HEK293 (cell line): ENCODE measurements at regions not wholly inside any gene's neighbourhood (a gene's known extent, or its start where the extent isn't known, plus 50 kb on each side); places are given as distances from the start of the nearest gene placed in this dataset.

Source experiments
- CTCF ChIA-PET: fragments of 350-600 bp; formaldehyde crosslinking; extraction: SDS; loops from one replicate; lab custom pipeline; 2021; ENCODE audit warnings: antibody characterized with exemption; lab: Yijun Ruan, JAX
- POLR2A ChIA-PET: fragments of 300-600 bp; formaldehyde crosslinking; extraction: SDS; loops from one replicate; lab custom pipeline; 2020; ENCODE audit warnings: antibody characterized with exemption, inconsistent platforms; lab: Yijun Ruan, JAX
- H3K27ac ChIP-seq: fragments of 200-500 bp; sonication (Bioruptor generic); 2 replicates; pipeline ENCODE4 v1.5.1; 2014; ENCODE audit warnings: low read depth, low read length, control low read depth, inconsistent platforms; ENCODE audit errors: extremely low read depth
- H3K36me3 ChIP-seq, 2 experiments: fragments of 200-500 bp in 1 of 2; sonication (Bioruptor generic) in 1 of 2; 1 replicate in 1 of 2; 2 replicates in 1 of 2; pipeline ENCODE4 v1.5.1; 2014 to 2017; ENCODE audit warnings: inconsistent platforms in 2 of 2, low read length in 2 of 2; ENCODE audit not compliant: control insufficient read depth in 2 of 2, insufficient read depth in 1 of 2
- H3K4me1 ChIP-seq: fragments of 200-500 bp; sonication (Bioruptor generic); 2 replicates; pipeline ENCODE4 v1.5.1; 2014; ENCODE audit warnings: mild to moderate bottlenecking, low read length, inconsistent platforms; ENCODE audit not compliant: control insufficient read depth, insufficient read depth
- H3K4me3 ChIP-seq: 2 replicates; pipeline ENCODE4 v1.5.1; 2011; ENCODE audit warnings: low read depth, mild to moderate bottlenecking, control low read depth, low read length, moderate library complexity
- H3K9me3 ChIP-seq: fragments of 200-500 bp; sonication (Bioruptor generic); 2 replicates; pipeline ENCODE4 v1.5.1; 2014; ENCODE audit warnings: low read depth, low read length, inconsistent platforms; ENCODE audit not compliant: control insufficient read depth, insufficient read depth
- BCL11B ChIP-seq: fragments of 450-650 bp; formaldehyde crosslinking; IDR thresholded peaks from 2 replicates; pipeline ENCODE4 v1.5.1; 2016; ENCODE audit warnings: low read depth, missing biosample characterization, missing genetic modification characterization
- GFI1B ChIP-seq: fragments of 450-650 bp; formaldehyde crosslinking; IDR thresholded peaks from 2 replicates; pipeline ENCODE4 v1.5.1; 2016; ENCODE audit warnings: missing biosample characterization, missing genetic modification characterization
- MEIS1 ChIP-seq: sonication (generic); formaldehyde crosslinking; IDR thresholded peaks from 2 replicates; pipeline ENCODE4 v1.8.1; 2022; ENCODE audit warnings: missing genetic modification reagents, mild to moderate bottlenecking, borderline replicate concordance
- OSR2 ChIP-seq: fragments of 450-650 bp; formaldehyde crosslinking; IDR thresholded peaks from 2 replicates; pipeline ENCODE4 v1.5.1; 2016; ENCODE audit warnings: missing biosample characterization, missing genetic modification characterization
- TCF7L2 ChIP-seq: IDR thresholded peaks from 2 replicates; pipeline ENCODE4 v1.6.1; 2011; ENCODE audit warnings: low read depth, mild to moderate bottlenecking, inconsistent platforms, low read length, moderate library complexity, borderline replicate concordance
- ZBTB20 ChIP-seq: fragments of 450-650 bp; formaldehyde crosslinking; IDR thresholded peaks from 2 replicates; pipeline ENCODE4 v1.5.1; 2016; ENCODE audit warnings: missing biosample characterization, missing genetic modification characterization
- ZBTB21 ChIP-seq: fragments of 450-650 bp; formaldehyde crosslinking; IDR thresholded peaks from 2 replicates; pipeline ENCODE4 v1.5.1; 2017; ENCODE audit warnings: missing biosample characterization, missing genetic modification characterization
- ZIC2 ChIP-seq: fragments of 450-650 bp; formaldehyde crosslinking; IDR thresholded peaks from 2 replicates; pipeline ENCODE4 v1.5.1; 2016; ENCODE audit warnings: missing biosample characterization, missing genetic modification characterization
- ZNF292 ChIP-seq: fragments of 450-650 bp; formaldehyde crosslinking; IDR thresholded peaks from 2 replicates; pipeline ENCODE4 v1.5.1; 2016; ENCODE audit warnings: low read depth, missing biosample characterization, missing genetic modification characterization, borderline replicate concordance
- ZNF548 ChIP-seq: fragments of 450-650 bp; formaldehyde crosslinking; IDR thresholded peaks from 2 replicates; pipeline ENCODE4 v1.5.1; 2016; ENCODE audit warnings: missing biosample characterization, missing genetic modification characterization
- ZNF585B ChIP-seq: fragments of 450-650 bp; formaldehyde crosslinking; IDR thresholded peaks from 2 replicates; pipeline ENCODE4 v1.5.1; 2016; ENCODE audit warnings: missing biosample characterization, missing genetic modification characterization
- ZNF654 ChIP-seq: fragments of 450-650 bp; formaldehyde crosslinking; IDR thresholded peaks from 2 replicates; pipeline ENCODE4 v1.5.1; 2016; ENCODE audit warnings: low read depth, missing biosample characterization, missing genetic modification characterization
- ZNF785 ChIP-seq: fragments of 450-650 bp; formaldehyde crosslinking; IDR thresholded peaks from 2 replicates; pipeline ENCODE4 v1.5.1; 2016; ENCODE audit warnings: missing biosample characterization, missing genetic modification characterization
- ZSCAN23 ChIP-seq: fragments of 450-650 bp; formaldehyde crosslinking; IDR thresholded peaks from 2 replicates; pipeline ENCODE4 v1.5.1; 2016; ENCODE audit warnings: missing biosample characterization, missing genetic modification characterization
- TF ChIP-seq, protein P1 (sequence below): fragments of 450-650 bp; formaldehyde crosslinking; IDR thresholded peaks from 2 replicates; pipeline ENCODE4 v1.5.1; 2016; ENCODE audit warnings: missing biosample characterization, missing genetic modification characterization
- TF ChIP-seq, protein P2 (sequence below): fragments of 450-650 bp; formaldehyde crosslinking; IDR thresholded peaks from 2 replicates; pipeline ENCODE4 v1.5.1; 2017; ENCODE audit warnings: missing biosample characterization, missing genetic modification characterization
- TF ChIP-seq, protein P3 (sequence below): fragments of 450-650 bp; formaldehyde crosslinking; IDR thresholded peaks from 2 replicates; pipeline ENCODE4 v1.5.1; 2016; ENCODE audit warnings: missing biosample characterization, missing genetic modification characterization, borderline replicate concordance
- TF ChIP-seq, protein P4 (sequence below): fragments of 450-650 bp; formaldehyde crosslinking; IDR thresholded peaks from 2 replicates; pipeline ENCODE4 v1.5.1; 2016; ENCODE audit warnings: missing biosample characterization, missing genetic modification characterization

DNA sequence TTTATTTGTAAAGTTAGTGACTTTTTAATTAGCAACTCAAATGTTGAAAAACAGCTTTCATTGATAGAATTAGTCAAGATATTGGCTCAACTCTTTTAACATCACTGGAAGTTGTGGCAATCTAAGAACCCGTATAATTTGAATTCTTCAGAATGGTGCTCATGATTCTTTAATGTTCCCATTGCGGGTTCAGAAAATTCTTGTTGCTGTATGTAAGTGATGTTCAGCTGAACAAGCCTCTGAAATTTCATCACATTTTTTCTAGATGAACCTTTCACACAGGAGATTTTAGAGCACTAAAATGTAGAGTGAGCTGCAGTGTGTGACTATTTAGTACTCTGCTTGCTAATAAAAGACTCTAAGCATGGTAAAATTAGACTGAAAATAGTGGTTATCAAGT, 1317.7 kb downstream of the FSTL5 start:
- ChIA-PET CTCF (no interaction called here), POLR2A (no interaction called here)
- Histone ChIP-seq H3K27ac (no peak overlapping the region), H3K9me3 (no peaks in the 10 kb centered on the region), H3K36me3 (no peaks in the 10 kb centered on the region), H3K4me3 (no peak overlapping the region), H3K4me1 (no peaks in the 10 kb centered on the region)
- TF ChIP-seq, protein P1, sequence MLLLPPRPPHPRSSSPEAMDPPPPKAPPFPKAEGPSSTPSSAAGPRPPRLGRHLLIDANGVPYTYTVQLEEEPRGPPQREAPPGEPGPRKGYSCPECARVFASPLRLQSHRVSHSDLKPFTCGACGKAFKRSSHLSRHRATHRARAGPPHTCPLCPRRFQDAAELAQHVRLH: no peak
- TF ChIP-seq TCF7L2: no peak
- no peak for TF ChIP-seq ZBTB21 (tag by site-specific recombination)
- no peak for TF ChIP-seq ZNF548 (tag by site-specific recombination)
- TF ChIP-seq, protein P2, sequence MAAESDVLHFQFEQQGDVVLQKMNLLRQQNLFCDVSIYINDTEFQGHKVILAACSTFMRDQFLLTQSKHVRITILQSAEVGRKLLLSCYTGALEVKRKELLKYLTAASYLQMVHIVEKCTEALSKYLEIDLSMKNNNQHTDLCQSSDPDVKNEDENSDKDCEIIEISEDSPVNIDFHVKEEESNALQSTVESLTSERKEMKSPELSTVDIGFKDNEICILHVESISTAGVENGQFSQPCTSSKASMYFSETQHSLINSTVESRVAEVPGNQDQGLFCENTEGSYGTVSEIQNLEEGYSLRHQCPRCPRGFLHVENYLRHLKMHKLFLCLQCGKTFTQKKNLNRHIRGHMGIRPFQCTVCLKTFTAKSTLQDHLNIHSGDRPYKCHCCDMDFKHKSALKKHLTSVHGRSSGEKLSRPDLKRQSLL (tag by site-specific recombination): no peak
- no peak for TF ChIP-seq ZSCAN23
- TF ChIP-seq ZIC2 (tag by site-specific recombination): no peak
- no peak for TF ChIP-seq MEIS1
- no peak for TF ChIP-seq ZNF654 (tag by site-specific recombination)
- no peak for TF ChIP-seq ZNF585B (tag by site-specific recombination)
- no peak for TF ChIP-seq BCL11B
- TF ChIP-seq ZNF785 (tag by site-specific recombination): no peak
- no peak for TF ChIP-seq ZBTB20 (tag by site-specific recombination)

DNA sequence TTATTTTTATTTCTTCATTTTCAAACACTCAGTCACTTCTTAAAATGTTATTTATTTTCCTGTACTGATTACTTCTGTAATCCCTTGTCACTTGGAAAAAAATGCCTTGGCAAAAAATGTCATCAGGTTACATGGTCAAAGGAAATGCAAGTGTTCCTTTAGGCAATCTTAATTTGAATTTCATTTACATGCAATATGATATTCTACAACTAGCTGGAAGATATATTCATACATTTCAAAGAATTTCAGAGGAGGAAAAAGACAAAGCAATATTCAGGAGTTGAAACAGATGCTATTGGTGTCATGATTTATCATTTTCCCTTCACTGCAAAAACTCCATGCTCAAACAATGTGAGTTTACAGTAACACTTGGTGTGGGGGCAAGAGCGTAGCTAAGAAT, 1316.6 kb downstream of the FSTL5 start:
- H3K4me1 ChIP-seq: no peaks in the 10 kb centered on the region
- ChIA-PET POLR2A (no interaction called here), CTCF (no interaction called here)
- H3K27ac ChIP-seq: no peak overlapping the region
- H3K4me3 ChIP-seq: no peak overlapping the region
- TF ChIP-seq ZNF292 (no peak), OSR2 (tag by site-specific recombination) (no peak), ZBTB20 (tag by site-specific recombination) (no peak)
- TF ChIP-seq, protein P3, sequence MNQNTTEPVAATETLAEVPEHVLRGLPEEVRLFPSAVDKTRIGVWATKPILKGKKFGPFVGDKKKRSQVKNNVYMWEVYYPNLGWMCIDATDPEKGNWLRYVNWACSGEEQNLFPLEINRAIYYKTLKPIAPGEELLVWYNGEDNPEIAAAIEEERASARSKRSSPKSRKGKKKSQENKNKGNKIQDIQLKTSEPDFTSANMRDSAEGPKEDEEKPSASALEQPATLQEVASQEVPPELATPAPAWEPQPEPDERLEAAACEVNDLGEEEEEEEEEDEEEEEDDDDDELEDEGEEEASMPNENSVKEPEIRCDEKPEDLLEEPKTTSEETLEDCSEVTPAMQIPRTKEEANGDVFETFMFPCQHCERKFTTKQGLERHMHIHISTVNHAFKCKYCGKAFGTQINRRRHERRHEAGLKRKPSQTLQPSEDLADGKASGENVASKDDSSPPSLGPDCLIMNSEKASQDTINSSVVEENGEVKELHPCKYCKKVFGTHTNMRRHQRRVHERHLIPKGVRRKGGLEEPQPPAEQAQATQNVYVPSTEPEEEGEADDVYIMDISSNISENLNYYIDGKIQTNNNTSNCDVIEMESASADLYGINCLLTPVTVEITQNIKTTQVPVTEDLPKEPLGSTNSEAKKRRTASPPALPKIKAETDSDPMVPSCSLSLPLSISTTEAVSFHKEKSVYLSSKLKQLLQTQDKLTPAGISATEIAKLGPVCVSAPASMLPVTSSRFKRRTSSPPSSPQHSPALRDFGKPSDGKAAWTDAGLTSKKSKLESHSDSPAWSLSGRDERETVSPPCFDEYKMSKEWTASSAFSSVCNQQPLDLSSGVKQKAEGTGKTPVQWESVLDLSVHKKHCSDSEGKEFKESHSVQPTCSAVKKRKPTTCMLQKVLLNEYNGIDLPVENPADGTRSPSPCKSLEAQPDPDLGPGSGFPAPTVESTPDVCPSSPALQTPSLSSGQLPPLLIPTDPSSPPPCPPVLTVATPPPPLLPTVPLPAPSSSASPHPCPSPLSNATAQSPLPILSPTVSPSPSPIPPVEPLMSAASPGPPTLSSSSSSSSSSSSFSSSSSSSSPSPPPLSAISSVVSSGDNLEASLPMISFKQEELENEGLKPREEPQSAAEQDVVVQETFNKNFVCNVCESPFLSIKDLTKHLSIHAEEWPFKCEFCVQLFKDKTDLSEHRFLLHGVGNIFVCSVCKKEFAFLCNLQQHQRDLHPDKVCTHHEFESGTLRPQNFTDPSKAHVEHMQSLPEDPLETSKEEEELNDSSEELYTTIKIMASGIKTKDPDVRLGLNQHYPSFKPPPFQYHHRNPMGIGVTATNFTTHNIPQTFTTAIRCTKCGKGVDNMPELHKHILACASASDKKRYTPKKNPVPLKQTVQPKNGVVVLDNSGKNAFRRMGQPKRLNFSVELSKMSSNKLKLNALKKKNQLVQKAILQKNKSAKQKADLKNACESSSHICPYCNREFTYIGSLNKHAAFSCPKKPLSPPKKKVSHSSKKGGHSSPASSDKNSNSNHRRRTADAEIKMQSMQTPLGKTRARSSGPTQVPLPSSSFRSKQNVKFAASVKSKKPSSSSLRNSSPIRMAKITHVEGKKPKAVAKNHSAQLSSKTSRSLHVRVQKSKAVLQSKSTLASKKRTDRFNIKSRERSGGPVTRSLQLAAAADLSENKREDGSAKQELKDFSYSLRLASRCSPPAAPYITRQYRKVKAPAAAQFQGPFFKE (tag by site-specific recombination): no peak
- H3K36me3 ChIP-seq: no peaks in the 10 kb centered on the region
- no peaks in the 10 kb centered on the region for H3K9me3 ChIP-seq

DNA sequence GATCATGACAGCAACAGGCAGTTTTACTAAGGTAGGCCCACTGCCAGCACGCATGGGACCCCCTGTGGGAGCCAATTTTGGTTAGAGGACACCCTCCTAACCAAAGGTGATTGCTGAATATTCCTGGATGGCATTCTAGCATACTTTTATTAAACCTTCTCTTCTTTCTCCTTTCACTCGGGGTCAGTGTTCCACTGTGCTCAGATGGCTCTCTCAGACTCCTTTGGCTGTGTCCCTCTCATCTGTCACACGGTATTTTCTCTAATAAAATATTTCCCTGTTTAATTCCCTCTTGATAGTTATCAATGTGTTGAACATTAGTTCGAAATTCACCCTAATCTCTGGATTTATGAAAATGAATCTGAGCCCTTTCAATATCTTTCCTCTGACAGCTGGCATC, 1315.3 kb downstream of the FSTL5 start:
- ChIA-PET POLR2A (no interaction called here), CTCF (interaction anchor here (0.9 kb wide), 1 partner anchor 851 kb away, joined by 4 read pairs; no protein-coding TSS in a partner anchor)
- TF ChIP-seq, protein P3 (tag by site-specific recombination): no peak
- no peak for TF ChIP-seq GFI1B (tag by site-specific recombination)
- TF ChIP-seq, protein P4, sequence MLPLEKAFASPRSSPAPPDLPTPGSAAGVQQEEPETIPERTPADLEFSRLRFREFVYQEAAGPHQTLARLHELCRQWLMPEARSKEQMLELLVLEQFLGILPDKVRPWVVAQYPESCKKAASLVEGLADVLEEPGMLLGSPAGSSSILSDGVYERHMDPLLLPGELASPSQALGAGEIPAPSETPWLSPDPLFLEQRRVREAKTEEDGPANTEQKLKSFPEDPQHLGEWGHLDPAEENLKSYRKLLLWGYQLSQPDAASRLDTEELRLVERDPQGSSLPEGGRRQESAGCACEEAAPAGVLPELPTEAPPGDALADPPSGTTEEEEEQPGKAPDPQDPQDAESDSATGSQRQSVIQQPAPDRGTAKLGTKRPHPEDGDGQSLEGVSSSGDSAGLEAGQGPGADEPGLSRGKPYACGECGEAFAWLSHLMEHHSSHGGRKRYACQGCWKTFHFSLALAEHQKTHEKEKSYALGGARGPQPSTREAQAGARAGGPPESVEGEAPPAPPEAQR (tag by site-specific recombination): no peak

More for the DNA sequence above, 1315.3 kb downstream of the FSTL5 start:
- H3K4me3 ChIP-seq: no peak overlapping the region
- no peaks in the 10 kb centered on the region for H3K36me3 ChIP-seq
- no peaks in the 10 kb centered on the region for H3K9me3 ChIP-seq
- H3K4me1 ChIP-seq: no peaks in the 10 kb centered on the region
- no peak overlapping the region for H3K27ac ChIP-seq
